WTC11 (cell line): ENCODE measurements at regions not wholly inside any gene's neighbourhood (a gene's known extent, or its start where the extent isn't known, plus 50 kb on each side); places are given as distances from the start of the nearest gene placed in this dataset.

Experiments used
- ATAC-seq: fragments of 200-7000 bp; cut with Tn5 transposase; 2 replicates; pipeline ENCODE4 v1.10.0; 2021; ENCODE audit warnings: mild to moderate bottlenecking, moderate library complexity
- CTCF ChIA-PET: fragments of 300-600 bp; sonication (Branson Sonifier 250); formaldehyde crosslinking; loops from one replicate; lab custom pipeline; 2021; ENCODE audit warnings: antibody characterized with exemption; lab: Charles Lee
- POLR2A ChIA-PET: fragments of 350-600 bp; sonication (Branson Sonifier 250); formaldehyde crosslinking; loops from one replicate; lab custom pipeline; 2021; ENCODE audit warnings: antibody characterized with exemption; lab: Charles Lee
- DNase-seq: peaks from one replicate; pipeline ENCODE4 v3.0.0; 2021; ENCODE audit warnings: low spot score
- H3K27ac Mint-ChIP-seq: 2 replicates; pipeline ENCODE4 v1.8.0; 2021; ENCODE audit warnings: mixed read lengths
- H3K27me3 Mint-ChIP-seq: 2 replicates; pipeline ENCODE4 v1.8.0; 2021; ENCODE audit warnings: low read depth, mild to moderate bottlenecking, moderate library complexity, mixed read lengths
- H3K36me3 Mint-ChIP-seq: 2 replicates; pipeline ENCODE4 v1.8.0; 2021; ENCODE audit warnings: mixed read lengths
- H3K4me1 Mint-ChIP-seq: 2 replicates; pipeline ENCODE4 v1.8.0; 2022; ENCODE audit warnings: mixed read lengths
- H3K4me3 Mint-ChIP-seq: 2 replicates; pipeline ENCODE4 v1.8.0; 2021; ENCODE audit warnings: mild to moderate bottlenecking, moderate library complexity, mixed read lengths
- H3K9me3 Mint-ChIP-seq: 2 replicates; pipeline ENCODE4 v1.8.0; 2021; ENCODE audit warnings: mixed read lengths
- ATF6 ChIP-seq: sonication (generic); formaldehyde crosslinking; IDR thresholded peaks from 2 replicates; pipeline ENCODE4 v1.8.1; 2023; ENCODE audit warnings: mild to moderate bottlenecking, missing genetic modification reagents
- CREM ChIP-seq: sonication (generic); formaldehyde crosslinking; IDR thresholded peaks from 2 replicates; pipeline ENCODE4 v1.8.1; 2022; ENCODE audit warnings: mild to moderate bottlenecking, missing genetic modification reagents, moderate library complexity
- ETV6 ChIP-seq: sonication (generic); formaldehyde crosslinking; IDR thresholded peaks from 2 replicates; pipeline ENCODE4 v1.8.1; 2022; ENCODE audit warnings: mild to moderate bottlenecking, missing genetic modification reagents
- IRF1 ChIP-seq: sonication (generic); formaldehyde crosslinking; IDR thresholded peaks from 2 replicates; pipeline ENCODE4 v1.8.0; 2023; ENCODE audit warnings: missing genetic modification reagents
- MXD4 ChIP-seq: fragments of 250-450 bp; sonication (Bioruptor Pico); IDR thresholded peaks from 2 replicates; pipeline ENCODE4 v1.8.0; 2021; ENCODE audit warnings: mild to moderate bottlenecking, moderate library complexity, borderline replicate concordance
- NFATC4 ChIP-seq: fragments of 250-450 bp; sonication (Bioruptor Pico); IDR thresholded peaks from 2 replicates; pipeline ENCODE4 v1.9.0; 2021; ENCODE audit warnings: mild to moderate bottlenecking
- NFYB ChIP-seq: sonication (generic); formaldehyde crosslinking; conservative IDR thresholded peaks from 2 replicates; pipeline ENCODE4 v1.8.0; 2022; ENCODE audit warnings: low read depth, missing genetic modification reagents
- RORB ChIP-seq: fragments of 250-450 bp; sonication (Bioruptor Pico); IDR thresholded peaks from 2 replicates; pipeline ENCODE4 v1.9.0; 2021; ENCODE audit warnings: mild to moderate bottlenecking
- SOX15 ChIP-seq: fragments of 250-450 bp; sonication (Bioruptor Pico); IDR thresholded peaks from 2 replicates; pipeline ENCODE4 v1.9.0; 2021; ENCODE audit warnings: mild to moderate bottlenecking
- SP1 ChIP-seq: sonication (generic); formaldehyde crosslinking; conservative IDR thresholded peaks from 2 replicates; pipeline ENCODE4 v1.8.1; 2022; ENCODE audit warnings: missing genetic modification reagents
- TP53 ChIP-seq: sonication (generic); formaldehyde crosslinking; IDR thresholded peaks from 2 replicates; pipeline ENCODE4 v1.8.1; 2023; ENCODE audit warnings: mild to moderate bottlenecking, missing genetic modification reagents
- ZNF121 ChIP-seq: sonication (generic); formaldehyde crosslinking; IDR thresholded peaks from 2 replicates; pipeline ENCODE4 v1.8.0; 2023; ENCODE audit warnings: missing genetic modification reagents
- ZNF138 ChIP-seq: sonication (generic); formaldehyde crosslinking; conservative IDR thresholded peaks from 2 replicates; pipeline ENCODE4 v1.8.1; 2022; ENCODE audit warnings: mild to moderate bottlenecking, moderate library complexity, missing genetic modification reagents
- ZNF219 ChIP-seq: sonication (generic); formaldehyde crosslinking; IDR thresholded peaks from 2 replicates; pipeline ENCODE4 v1.8.0; 2023; ENCODE audit warnings: missing genetic modification reagents, mild to moderate bottlenecking, borderline replicate concordance
- ZNF281 ChIP-seq: sonication (generic); formaldehyde crosslinking; IDR thresholded peaks from 2 replicates; pipeline ENCODE4 v1.8.0; 2023; ENCODE audit warnings: mild to moderate bottlenecking, missing genetic modification reagents
- ZNF512 ChIP-seq: sonication (generic); formaldehyde crosslinking; IDR thresholded peaks from 2 replicates; pipeline ENCODE4 v1.8.1; 2022; ENCODE audit warnings: missing genetic modification reagents, borderline replicate concordance
- ZNF671 ChIP-seq: fragments of 250-450 bp; sonication (Bioruptor Pico); IDR thresholded peaks from 2 replicates; pipeline ENCODE4 v1.8.0; 2021; ENCODE audit warnings: mild to moderate bottlenecking

- 0 out of 2 replicates have a peak, but pooled peaks cover 3% of the 10 kb centered on the region for H3K4me1 Mint-ChIP-seq
- ATAC-seq, result no peak
- H3K36me3 Mint-ChIP-seq, result no peaks in the 10 kb centered on the region
- H3K4me3 Mint-ChIP-seq, result no peak overlapping the region
- no peaks in the 10 kb centered on the region for H3K27me3 Mint-ChIP-seq
- ChIA-PET POLR2A (no interaction called here), CTCF (no interaction called here)
- H3K9me3 Mint-ChIP-seq, result peaks cover 9% of the 10 kb centered on the region
- no peak overlapping the region for H3K27ac Mint-ChIP-seq
- TF ChIP-seq SOX15 (CRISPR knock-in tag) (no peak), SP1 (CRISPR knock-in tag) (no peak), TP53 (CRISPR knock-in tag) (no peak), ZNF281 (CRISPR knock-in tag) (no peak), ATF6 (CRISPR knock-in tag) (no peak), ZNF671 (CRISPR knock-in tag) (no peak), ETV6 (no peak), ZNF219 (CRISPR knock-in tag) (no peak), NFATC4 (CRISPR knock-in tag) (no peak), CREM (CRISPR knock-in tag) (no peak), RORB (no peak), MXD4 (no peak), NFYB (CRISPR knock-in tag) (no peak)
- no peak for DNase-seq
Observed at GRCh38 chr21:39114871-39115575, 68.2 kb downstream of the PSMG1 start.

GRCh38 chr21:39111931-39112550 is 71.2 kb downstream of the PSMG1 start:
- H3K36me3 Mint-ChIP-seq, result no peaks in the 10 kb centered on the region
- no peaks in the 10 kb centered on the region; the same call in 1 of the 2 replicates for H3K27me3 Mint-ChIP-seq
- no peak overlapping the region for H3K4me3 Mint-ChIP-seq
- H3K4me1 Mint-ChIP-seq, result no peaks in the 10 kb centered on the region
- no peak overlapping the region for H3K27ac Mint-ChIP-seq
- ChIA-PET CTCF (no interaction called here), POLR2A (no interaction called here)
- peaks cover 5% of the 10 kb centered on the region for H3K9me3 Mint-ChIP-seq
- TF ChIP-seq ZNF138 (CRISPR knock-in tag) (no peak), IRF1 (CRISPR knock-in tag) (no peak), ZNF512 (no peak), ZNF219 (CRISPR knock-in tag) (no peak), ZNF121 (CRISPR knock-in tag) (no peak), RORB (no peak)
- ATAC-seq (no peak), DNase-seq (no peak)
